Sigmoid colon (tissue), 6 donors: ENCODE measurements at regions not wholly inside any gene's neighbourhood (a gene's known extent, or its start where the extent isn't known, plus 50 kb on each side); places are given as distances from the start of the nearest gene placed in this dataset.

Experiments
- DNase-seq: peaks from one replicate; pipeline ENCODE4 v3.0.0-alpha.2; 2019
- H3K27ac ChIP-seq, 4 donors: fragments of 200-600 bp; sonication (generic); one replicate each; pipeline ENCODE4 v1.5.1; 2016 to 2019; ENCODE audit warnings: mild to moderate bottlenecking in 1 of 4
- H3K27me3 ChIP-seq, 3 donors: fragments of 200-600 bp; sonication (generic); one replicate each; pipeline ENCODE4 v1.5.1; 2019; ENCODE audit warnings: mild to moderate bottlenecking in 1 of 3
- H3K36me3 ChIP-seq, 4 donors: fragments of 200-600 bp; sonication (generic); one replicate each; pipeline ENCODE4 v1.5.1; 2016 to 2019
- H3K4me1 ChIP-seq, 4 donors: fragments of 200-600 bp; sonication (generic); one replicate each; pipeline ENCODE4 v1.5.1; 2017 to 2019
- H3K4me3 ChIP-seq, 4 donors: fragments of 200-600 bp; sonication (generic); one replicate each; pipeline ENCODE4 v1.5.1; 2017 to 2019; ENCODE audit warnings: mild to moderate bottlenecking in 2 of 4, moderate library complexity in 1 of 4
- H3K9me3 ChIP-seq, 4 donors: fragments of 200-600 bp in 3 of 4; sonication (generic) in 3 of 4; one replicate each; pipeline versions ENCODE4 v1.5.1 to v1.6.1; 2013 to 2019
- EP300 ChIP-seq, 4 donors: sonication (generic); formaldehyde crosslinking; IDR thresholded peaks; one replicate each; pipeline ENCODE4 v1.6.1; 2017; ENCODE audit warnings: antibody characterized with exemption in 4 of 4
- POLR2A ChIP-seq, 2 donors: fragments of 450-650 bp; IDR thresholded peaks; one replicate each; pipeline ENCODE4 v1.6.1; 2016; ENCODE audit warnings: antibody characterized with exemption in 2 of 2, mild to moderate bottlenecking in 2 of 2, moderate library complexity in 2 of 2
- POLR2AphosphoS5 ChIP-seq, 4 donors: sonication (generic); formaldehyde crosslinking; IDR thresholded peaks; one replicate each; pipeline ENCODE4 v1.6.1; 2017; ENCODE audit warnings: antibody characterized with exemption in 4 of 4
- WGBS, 2 donors: extraction: QIAGEN DNeasy Blood & Tissue Kit; methylation state at CpG; one replicate each; pipeline ENCODE4 v1.1.7; 2013; 5-methylcytosine and 5-hydroxymethylcytosine counted together
- intact Hi-C: fragments of 100-400 bp; cut with DNase I; formaldehyde crosslinking; loops from one replicate; pipeline ENCODE4 v1.15.1; 2023
- TF ChIP-seq, protein P1 (sequence below), 4 experiments: fragments of 450-650 bp in 3 of 4; fragments of 200-600 bp in 1 of 4; IDR thresholded peaks; one replicate each; pipeline ENCODE4 v1.5.1; 2016 to 2019; ENCODE audit warnings: antibody characterized with exemption in 4 of 4, mild to moderate bottlenecking in 3 of 4, moderate library complexity in 2 of 4
- donor health status: healthy with polysubstance abuse.
- donor health status: healthy.

DNA sequence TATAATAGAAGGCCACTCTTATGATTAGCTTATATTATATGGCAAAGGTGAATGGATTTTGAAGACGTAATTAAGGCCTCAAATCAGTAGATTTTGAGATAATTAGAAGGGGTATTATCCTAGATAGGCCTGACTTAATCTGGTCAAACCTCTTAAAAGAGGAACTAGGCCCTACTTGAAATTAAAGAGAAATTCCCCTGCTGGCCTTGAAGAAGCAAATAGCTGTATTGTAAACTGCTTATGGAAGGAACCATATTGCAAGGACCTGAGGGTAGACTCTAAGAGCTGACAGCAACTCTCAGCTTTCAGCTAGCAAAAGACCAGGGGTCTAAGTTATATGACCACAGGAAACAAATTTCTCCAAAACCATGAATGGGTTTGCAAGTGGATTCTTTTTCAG is 219.0 kb upstream of the ONECUT1 start:
- Histone ChIP-seq H3K9me3 (no peaks in the 10 kb centered on the region), H3K27me3 (no peaks in the 10 kb centered on the region), H3K4me3 (no peak overlapping the region), H3K36me3 (no peaks in the 10 kb centered on the region), H3K27ac (no peak overlapping the region), H3K4me1 (no peaks in the 10 kb centered on the region)
- intact Hi-C loops, result no loop called here
- no peak for TF ChIP-seq POLR2AphosphoS5 (IDR thresholded peaks at IDR 0.05)
- TF ChIP-seq, protein P1, sequence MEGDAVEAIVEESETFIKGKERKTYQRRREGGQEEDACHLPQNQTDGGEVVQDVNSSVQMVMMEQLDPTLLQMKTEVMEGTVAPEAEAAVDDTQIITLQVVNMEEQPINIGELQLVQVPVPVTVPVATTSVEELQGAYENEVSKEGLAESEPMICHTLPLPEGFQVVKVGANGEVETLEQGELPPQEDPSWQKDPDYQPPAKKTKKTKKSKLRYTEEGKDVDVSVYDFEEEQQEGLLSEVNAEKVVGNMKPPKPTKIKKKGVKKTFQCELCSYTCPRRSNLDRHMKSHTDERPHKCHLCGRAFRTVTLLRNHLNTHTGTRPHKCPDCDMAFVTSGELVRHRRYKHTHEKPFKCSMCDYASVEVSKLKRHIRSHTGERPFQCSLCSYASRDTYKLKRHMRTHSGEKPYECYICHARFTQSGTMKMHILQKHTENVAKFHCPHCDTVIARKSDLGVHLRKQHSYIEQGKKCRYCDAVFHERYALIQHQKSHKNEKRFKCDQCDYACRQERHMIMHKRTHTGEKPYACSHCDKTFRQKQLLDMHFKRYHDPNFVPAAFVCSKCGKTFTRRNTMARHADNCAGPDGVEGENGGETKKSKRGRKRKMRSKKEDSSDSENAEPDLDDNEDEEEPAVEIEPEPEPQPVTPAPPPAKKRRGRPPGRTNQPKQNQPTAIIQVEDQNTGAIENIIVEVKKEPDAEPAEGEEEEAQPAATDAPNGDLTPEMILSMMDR (IDR thresholded peaks at IDR 0.05), result no peak
- no peak for TF ChIP-seq POLR2A (IDR thresholded peaks at IDR 0.05)
- TF ChIP-seq EP300 (IDR thresholded peaks at IDR 0.05), result no peak
- 72 to 73% methylated on average over 1 of the region's 1 CpG for WGBS, 2 donors
- DNase-seq, result no peak

DNA sequence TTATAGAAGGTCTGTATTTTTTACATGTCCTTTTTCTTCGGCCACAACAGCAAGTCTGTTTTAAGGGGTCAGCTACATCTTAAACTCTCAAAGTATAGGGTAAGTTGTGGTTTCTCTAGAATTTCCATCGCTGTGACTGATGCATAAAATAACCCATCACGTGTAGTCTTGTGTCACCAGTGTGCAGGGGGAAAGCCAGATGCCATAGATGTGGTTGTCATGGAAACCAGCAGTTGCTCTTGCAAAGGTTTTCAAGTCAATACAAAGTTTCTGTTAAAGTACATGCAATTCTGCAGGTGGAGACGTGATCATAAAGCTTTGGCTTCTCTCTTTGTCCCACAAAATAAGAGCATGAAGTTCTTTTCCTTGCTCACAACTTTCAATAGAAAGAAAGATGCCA is 210.3 kb upstream of the ONECUT1 start:
- Histone ChIP-seq H3K27ac (no peak overlapping the region), H3K27me3 (no peaks in the 10 kb centered on the region), H3K4me1 (no peaks in the 10 kb centered on the region), H3K4me3 (no peak overlapping the region), H3K9me3 (no peaks in the 10 kb centered on the region), H3K36me3 (no peaks in the 10 kb centered on the region)
- no peak for DNase-seq
- intact Hi-C loops, result no loop called here
- TF ChIP-seq POLR2A (IDR thresholded peaks at IDR 0.05) (no peak), EP300 (IDR thresholded peaks at IDR 0.05) (no peak), POLR2AphosphoS5 (IDR thresholded peaks at IDR 0.05) (no peak)
- TF ChIP-seq, protein P1 (IDR thresholded peaks at IDR 0.05), result no peak
- WGBS, 2 donors, result 53 to 64% methylated on average over 4 of the region's 4 CpGs

DNA sequence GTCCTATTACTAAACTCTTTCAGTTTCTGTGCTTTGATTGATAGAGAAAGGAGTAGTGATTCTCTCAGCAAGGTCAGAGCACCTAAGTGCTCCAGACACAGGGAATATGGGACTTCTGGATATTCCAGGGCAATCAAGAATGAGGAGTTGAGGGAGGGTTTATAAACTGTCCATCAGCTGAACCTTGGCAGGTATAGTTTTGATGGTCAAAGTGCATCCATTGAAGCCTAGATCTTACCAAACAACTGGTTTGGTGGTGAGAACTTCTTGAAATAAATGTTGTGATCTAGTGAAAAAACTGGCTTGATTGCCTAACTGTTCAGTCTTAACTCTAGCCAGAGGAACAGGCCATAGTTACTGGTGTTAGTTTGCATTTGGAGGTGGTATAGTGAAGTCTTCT is 207.0 kb upstream of the ONECUT1 start:
- Histone ChIP-seq H3K27me3 (no peaks in the 10 kb centered on the region), H3K4me1 (no peaks in the 10 kb centered on the region), H3K36me3 (no peaks in the 10 kb centered on the region), H3K4me3 (no peak overlapping the region), H3K27ac (no peak overlapping the region), H3K9me3 (peaks cover 0 to 2% (median 0%) of the 10 kb centered on the region in 4 donors)
- DNase-seq, result no peak
- intact Hi-C loops, result no loop called here
- TF ChIP-seq POLR2AphosphoS5 (IDR thresholded peaks at IDR 0.05), result no peak
- no peak for TF ChIP-seq POLR2A (IDR thresholded peaks at IDR 0.05)
- no peak for TF ChIP-seq EP300 (IDR thresholded peaks at IDR 0.05)
- TF ChIP-seq, protein P1 (IDR thresholded peaks at IDR 0.05), result no peak

DNA sequence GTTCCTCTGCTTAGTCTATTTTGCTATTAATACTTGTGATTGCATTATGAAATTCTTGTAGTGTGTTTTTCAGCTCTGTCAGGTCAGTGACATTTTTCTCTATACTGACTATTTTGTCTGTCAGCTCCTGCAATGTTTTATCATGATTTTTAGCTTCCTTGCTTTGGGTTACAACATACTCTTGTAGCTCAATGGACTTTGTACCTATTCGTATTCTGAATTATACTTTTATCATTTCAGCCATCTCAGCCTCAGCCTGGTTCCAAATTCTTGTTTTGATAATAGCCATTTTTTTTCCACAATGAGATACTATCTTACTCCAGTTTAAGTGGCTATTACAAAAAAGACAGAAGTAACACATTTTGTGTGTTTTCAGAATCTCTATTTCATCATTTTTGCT is 204.2 kb upstream of the ONECUT1 start:
- no peaks in the 10 kb centered on the region for H3K27me3 ChIP-seq
- intact Hi-C loops, result no loop called here
- no peak for DNase-seq
- no peaks in the 10 kb centered on the region for H3K4me1 ChIP-seq
- H3K4me3 ChIP-seq, result no peak overlapping the region
- H3K27ac ChIP-seq, result no peak overlapping the region
- 21 to 80% methylated on average over 1 of the region's 1 CpG for WGBS, 2 donors
- TF ChIP-seq, protein P1 (IDR thresholded peaks at IDR 0.05), result no peak
- no peak for TF ChIP-seq POLR2A (IDR thresholded peaks at IDR 0.05)
- no peaks in the 10 kb centered on the region for H3K36me3 ChIP-seq
- peaks cover 0 to 2% (median 0%) of the 10 kb centered on the region in 4 donors for H3K9me3 ChIP-seq

DNA sequence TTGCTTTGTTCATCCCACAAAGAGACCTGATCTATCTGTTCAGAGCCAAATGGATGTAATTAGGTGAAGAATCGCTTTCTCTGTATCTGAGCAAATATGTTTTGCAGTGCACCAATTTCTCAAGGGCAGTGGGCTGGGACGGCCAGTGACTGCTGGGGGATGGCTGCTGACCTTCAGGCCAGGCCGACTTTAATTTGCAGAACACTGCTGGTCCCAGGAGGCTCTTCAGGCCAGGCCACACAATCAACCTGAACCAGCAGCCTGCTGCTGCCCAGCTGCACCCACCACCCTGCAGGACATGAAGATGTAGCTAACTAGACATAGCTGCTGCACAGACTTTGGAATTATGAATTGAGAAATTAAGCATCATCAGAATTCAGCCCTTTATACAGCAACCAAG is 194.4 kb upstream of the ONECUT1 start:
- no peaks in the 10 kb centered on the region for H3K36me3 ChIP-seq
- H3K9me3 ChIP-seq, result no peaks in the 10 kb centered on the region
- H3K4me1 ChIP-seq, result no peaks in the 10 kb centered on the region
- 69 to 80% methylated on average over 3 of the region's 3 CpGs for WGBS, 2 donors
- DNase-seq, result no peak
- no peak overlapping the region for H3K27ac ChIP-seq
- no peak overlapping the region for H3K4me3 ChIP-seq
- intact Hi-C loops, result no loop called here
- no peaks in the 10 kb centered on the region for H3K27me3 ChIP-seq
- TF ChIP-seq POLR2AphosphoS5 (IDR thresholded peaks at IDR 0.05) (no peak), EP300 (IDR thresholded peaks at IDR 0.05) (no peak), POLR2A (IDR thresholded peaks at IDR 0.05) (no peak)
- TF ChIP-seq, protein P1 (IDR thresholded peaks at IDR 0.05), result no peak
